Lower leg skin (tissue), 4 donors: ENCODE measurements at regions not wholly inside any gene's neighbourhood (a gene's known extent, or its start where the extent isn't known, plus 50 kb on each side); places are given as distances from the start of the nearest gene placed in this dataset.

ENCODE experiments used
- DNase-seq, 2 donors: peaks; one replicate each; pipeline ENCODE4 v3.0.0-alpha.2; 2019; ENCODE audit warnings: low spot score in 2 of 2
- H3K4me3 ChIP-seq: fragments of 200-600 bp; sonication (generic); 2 replicates; pipeline ENCODE4 v1.5.1; 2017; ENCODE audit warnings: mild to moderate bottlenecking, low read depth; ENCODE audit not compliant: poor library complexity, severe bottlenecking
- CTCF ChIP-seq, 3 donors: fragments of 450-650 bp; IDR thresholded peaks; one replicate each; pipeline ENCODE4 v1.5.1; 2016; ENCODE audit warnings: antibody characterized with exemption in 3 of 3, mild to moderate bottlenecking in 3 of 3, moderate library complexity in 2 of 3
- POLR2A ChIP-seq, 2 donors: fragments of 450-650 bp; IDR thresholded peaks; one replicate each; pipeline ENCODE4 v1.6.1; 2016 to 2017; ENCODE audit warnings: antibody characterized with exemption in 2 of 2, mild to moderate bottlenecking in 1 of 2, moderate library complexity in 1 of 2
- WGBS, 2 donors: methylation state at CpG; one replicate each; pipeline ENCODE4 v1.1.5; 2018; 5-methylcytosine and 5-hydroxymethylcytosine counted together
- intact Hi-C: fragments of 100-400 bp; cut with DNase I; formaldehyde crosslinking; loops from one replicate; pipeline ENCODE4 v1.15.0; 2023; ENCODE audit warnings: low total_unique reads

GRCh38 chr3:156614642-156615511 lies 59.5 kb upstream of the TIPARP start:
- no peak for DNase-seq
- no peak for TF ChIP-seq POLR2A (IDR thresholded peaks at IDR 0.05)
- TF ChIP-seq CTCF (IDR thresholded peaks at IDR 0.05) = no peak
- no peak overlapping the region for H3K4me3 ChIP-seq
- intact Hi-C loops = no loop called here
- 82 to 87% methylated on average over 1 of the region's 1 CpG for WGBS, 2 donors

- intact Hi-C loops = no loop called here
- H3K4me3 ChIP-seq = no peak overlapping the region
- DNase-seq = no peak
- TF ChIP-seq POLR2A (IDR thresholded peaks at IDR 0.05) (no peak), CTCF (IDR thresholded peaks at IDR 0.05) (no peak)
Measured at GRCh38 chr3:156612903-156613302, 58.0 kb upstream of the SSR3 start.

DNA sequence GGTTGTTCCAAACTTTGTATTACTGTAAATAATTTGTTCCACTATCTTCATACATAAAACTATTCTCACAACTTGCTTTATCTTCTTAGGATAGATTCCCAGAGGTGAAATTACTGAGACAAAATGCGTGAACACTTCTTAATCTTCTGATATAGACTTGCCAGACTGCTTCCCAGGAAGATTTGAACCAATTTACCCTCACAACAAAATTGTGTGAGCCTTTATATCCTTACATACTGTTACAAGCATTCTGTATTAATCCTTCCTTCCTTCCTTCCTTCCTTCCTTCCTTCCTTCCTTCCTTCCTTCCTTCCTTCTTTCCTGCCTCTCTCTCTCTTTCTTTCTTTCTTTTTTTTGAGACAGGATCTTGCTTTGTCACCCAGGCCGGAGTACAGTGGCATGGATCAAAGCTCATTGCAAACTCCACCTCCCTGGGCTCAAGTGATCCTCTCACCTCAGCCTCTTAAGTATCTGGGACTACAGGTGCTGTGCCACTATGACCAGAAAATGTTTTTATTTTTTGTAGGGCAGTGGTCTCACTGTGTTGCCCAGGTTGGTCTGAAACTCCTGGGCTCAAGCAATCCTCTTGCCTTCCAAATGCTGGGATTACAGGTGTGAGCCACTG lies 57.1 kb upstream of the SSR3 start:
- intact Hi-C loops = no loop called here
- no peak for DNase-seq
- TF ChIP-seq CTCF (IDR thresholded peaks at IDR 0.05) (no peak), POLR2A (IDR thresholded peaks at IDR 0.05) (no peak)
- 86 to 89% methylated on average over 2 of the region's 2 CpGs for WGBS, 2 donors
- H3K4me3 ChIP-seq = no peak overlapping the region

- H3K4me3 ChIP-seq = no peak overlapping the region
- no peak for DNase-seq
- TF ChIP-seq POLR2A (IDR thresholded peaks at IDR 0.05) = no peak
- no peak for TF ChIP-seq CTCF (IDR thresholded peaks at IDR 0.05)
- intact Hi-C loops = no loop called here
- 56 to 68% methylated on average over 2 of the region's 2 CpGs for WGBS, 2 donors
Measured at GRCh38 chr3:156610154-156610553, 55.2 kb upstream of the SSR3 start.

GRCh38 chr3:156609546-156609945 lies 54.6 kb upstream of the SSR3 start:
- no peak overlapping the region for H3K4me3 ChIP-seq
- DNase-seq = no peak
- no peak for TF ChIP-seq POLR2A (IDR thresholded peaks at IDR 0.05)
- no peak for TF ChIP-seq CTCF (IDR thresholded peaks at IDR 0.05)
- intact Hi-C loops = no loop called here
